NB4 (cell line): ENCODE measurements at regions not wholly inside any gene's neighbourhood (a gene's known extent, or its start where the extent isn't known, plus 50 kb on each side); places are given as distances from the start of the nearest gene placed in this dataset.

ENCODE experiments used
- DNase-seq: peaks from one replicate; pipeline ENCODE4 v3.0.0; 2010; ENCODE audit warnings: low read depth
- H3K4me3 ChIP-seq: one replicate; pipeline ENCODE4 v1.5.1; 2011; ENCODE audit warnings: mild to moderate bottlenecking, low read depth, low read length, moderate library complexity
- MYC ChIP-seq: IDR thresholded peaks from 2 replicates; pipeline ENCODE4 v1.6.1; 2011; ENCODE audit warnings: low read depth, low read length
- POLR2A ChIP-seq: IDR thresholded peaks from 2 replicates; pipeline ENCODE4 v1.6.1; 2011; ENCODE audit warnings: mild to moderate bottlenecking; ENCODE audit not compliant: insufficient read length; ENCODE audit errors: extremely low read depth
- TF ChIP-seq, protein P1 (sequence below): IDR thresholded peaks from one replicate; pipeline ENCODE4 v1.5.1; 2012; ENCODE audit warnings: low read depth, low read length
- TF ChIP-seq, protein P2 (sequence below): IDR thresholded peaks from 2 replicates; pipeline ENCODE4 v1.6.1; 2011; ENCODE audit warnings: low read depth, low read length

DNA sequence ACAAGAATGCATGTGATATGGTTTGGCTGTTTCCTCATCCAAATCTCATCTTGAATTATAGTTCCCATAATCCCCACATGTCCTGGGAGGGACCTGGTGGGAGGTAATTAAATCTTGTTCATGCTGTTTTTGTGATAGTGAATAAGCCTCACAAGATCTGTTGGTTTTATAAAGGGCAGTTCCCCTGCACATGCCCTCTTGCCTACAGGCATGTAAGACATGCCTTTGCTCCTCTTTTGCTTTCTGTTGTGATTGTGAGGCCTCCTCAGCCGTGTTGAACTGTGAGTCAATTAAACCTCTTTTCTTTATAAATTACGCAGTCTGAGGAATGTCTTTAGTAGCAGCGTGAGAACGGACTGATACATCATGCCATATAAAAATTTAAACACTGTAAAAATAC is 1537.0 kb downstream of the OTOL1 start:
- no peak overlapping the region for H3K4me3 ChIP-seq
- no peak for DNase-seq
- no peak for TF ChIP-seq POLR2A
- TF ChIP-seq, protein P1, sequence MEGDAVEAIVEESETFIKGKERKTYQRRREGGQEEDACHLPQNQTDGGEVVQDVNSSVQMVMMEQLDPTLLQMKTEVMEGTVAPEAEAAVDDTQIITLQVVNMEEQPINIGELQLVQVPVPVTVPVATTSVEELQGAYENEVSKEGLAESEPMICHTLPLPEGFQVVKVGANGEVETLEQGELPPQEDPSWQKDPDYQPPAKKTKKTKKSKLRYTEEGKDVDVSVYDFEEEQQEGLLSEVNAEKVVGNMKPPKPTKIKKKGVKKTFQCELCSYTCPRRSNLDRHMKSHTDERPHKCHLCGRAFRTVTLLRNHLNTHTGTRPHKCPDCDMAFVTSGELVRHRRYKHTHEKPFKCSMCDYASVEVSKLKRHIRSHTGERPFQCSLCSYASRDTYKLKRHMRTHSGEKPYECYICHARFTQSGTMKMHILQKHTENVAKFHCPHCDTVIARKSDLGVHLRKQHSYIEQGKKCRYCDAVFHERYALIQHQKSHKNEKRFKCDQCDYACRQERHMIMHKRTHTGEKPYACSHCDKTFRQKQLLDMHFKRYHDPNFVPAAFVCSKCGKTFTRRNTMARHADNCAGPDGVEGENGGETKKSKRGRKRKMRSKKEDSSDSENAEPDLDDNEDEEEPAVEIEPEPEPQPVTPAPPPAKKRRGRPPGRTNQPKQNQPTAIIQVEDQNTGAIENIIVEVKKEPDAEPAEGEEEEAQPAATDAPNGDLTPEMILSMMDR: no peak
- no peak for TF ChIP-seq MYC
- TF ChIP-seq, protein P2, sequence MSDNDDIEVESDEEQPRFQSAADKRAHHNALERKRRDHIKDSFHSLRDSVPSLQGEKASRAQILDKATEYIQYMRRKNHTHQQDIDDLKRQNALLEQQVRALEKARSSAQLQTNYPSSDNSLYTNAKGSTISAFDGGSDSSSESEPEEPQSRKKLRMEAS: no peak

DNA sequence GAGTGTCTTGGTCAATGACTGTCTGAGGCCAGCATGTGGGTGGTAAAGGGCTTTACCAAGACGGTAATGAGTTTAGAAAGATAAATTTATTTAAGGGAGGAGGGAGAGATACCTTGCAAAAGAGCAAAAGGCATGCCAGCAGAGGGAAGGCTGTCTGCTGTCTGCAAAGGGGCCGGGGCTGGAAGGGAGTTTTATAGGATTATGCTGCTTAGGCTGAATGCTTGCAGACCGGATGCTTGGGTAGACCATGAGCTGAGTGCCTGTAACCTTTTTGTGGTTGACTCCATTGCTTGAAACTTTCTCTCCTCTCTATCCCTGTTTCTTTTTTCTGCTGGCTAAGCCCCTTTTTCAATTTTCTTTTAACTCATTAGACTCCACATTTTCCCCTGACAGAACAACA is 1543.0 kb downstream of the OTOL1 start:
- TF ChIP-seq, protein P1: no peak
- TF ChIP-seq, protein P2: no peak
- no peak for TF ChIP-seq MYC
- no peak for TF ChIP-seq POLR2A
- no peak overlapping the region for H3K4me3 ChIP-seq
- no peak for DNase-seq

DNA sequence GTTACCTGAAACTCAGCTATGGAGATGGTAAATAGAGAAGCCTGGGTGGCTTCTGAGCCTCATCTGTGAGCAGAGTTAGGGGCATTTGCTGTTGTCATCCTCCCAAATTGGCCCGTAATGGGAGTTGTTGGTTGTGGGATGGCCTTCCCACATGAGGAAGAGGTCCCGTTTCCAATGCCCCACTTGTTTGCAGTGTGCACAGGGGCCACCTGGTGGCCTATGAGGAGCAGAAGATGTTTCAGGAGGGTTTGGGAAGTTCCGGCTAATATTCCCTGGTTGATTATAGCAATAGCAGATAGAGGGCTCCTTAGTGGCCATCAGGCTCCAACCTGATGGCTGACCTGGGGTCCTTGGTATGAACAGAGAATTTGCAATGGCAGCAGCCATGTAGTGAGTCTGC is 1546.5 kb downstream of the OTOL1 start:
- no peak overlapping the region for H3K4me3 ChIP-seq
- DNase-seq: no peak
- TF ChIP-seq, protein P2: no peak
- TF ChIP-seq, protein P1: no peak
- TF ChIP-seq POLR2A: no peak
- no peak for TF ChIP-seq MYC

DNA sequence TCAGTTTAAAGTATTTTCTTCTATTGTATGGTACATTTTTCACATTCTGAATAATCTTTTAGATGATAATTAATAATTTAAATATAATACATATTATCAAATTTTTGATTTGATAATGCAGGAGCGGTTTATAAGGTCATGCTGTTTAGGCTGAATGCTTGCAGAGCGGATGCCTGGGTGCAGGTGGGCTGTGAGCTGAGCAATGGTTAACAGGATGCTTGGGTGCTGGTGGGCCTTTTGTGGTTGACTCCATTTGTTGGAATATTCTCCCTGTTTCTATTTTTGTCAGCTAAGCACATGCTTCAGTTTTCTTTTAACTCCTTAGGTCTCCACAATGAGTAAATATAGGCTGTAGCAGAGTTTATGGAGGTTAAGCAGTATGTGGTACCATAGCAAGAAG is 1549.3 kb downstream of the OTOL1 start:
- no peak for DNase-seq
- TF ChIP-seq, protein P2: no peak
- TF ChIP-seq, protein P1: no peak
- TF ChIP-seq MYC: no peak
- TF ChIP-seq POLR2A: no peak
- H3K4me3 ChIP-seq: no peak overlapping the region

DNA sequence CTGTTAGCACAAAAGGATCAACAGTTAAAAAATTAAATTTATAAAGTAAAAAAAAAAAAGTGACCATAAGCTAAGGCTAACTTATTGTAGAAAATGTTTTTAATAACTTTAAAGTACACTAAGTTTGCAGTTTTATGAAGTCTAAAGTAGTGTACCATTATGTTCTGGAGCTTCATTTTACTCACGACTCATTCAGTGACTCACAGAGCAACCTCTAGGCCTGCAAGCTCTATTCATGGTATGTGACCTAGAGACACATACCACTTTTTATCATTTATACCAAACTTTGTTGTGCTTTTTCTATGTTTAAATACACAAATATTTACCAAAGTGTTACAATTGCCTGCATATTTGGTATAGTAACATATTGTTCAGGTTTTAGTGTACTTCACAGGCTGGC is 1552.3 kb downstream of the OTOL1 start:
- no peak overlapping the region for H3K4me3 ChIP-seq
- no peak for DNase-seq
- TF ChIP-seq POLR2A (no peak), MYC (no peak)
- TF ChIP-seq, protein P1: no peak
- TF ChIP-seq, protein P2: no peak

DNA sequence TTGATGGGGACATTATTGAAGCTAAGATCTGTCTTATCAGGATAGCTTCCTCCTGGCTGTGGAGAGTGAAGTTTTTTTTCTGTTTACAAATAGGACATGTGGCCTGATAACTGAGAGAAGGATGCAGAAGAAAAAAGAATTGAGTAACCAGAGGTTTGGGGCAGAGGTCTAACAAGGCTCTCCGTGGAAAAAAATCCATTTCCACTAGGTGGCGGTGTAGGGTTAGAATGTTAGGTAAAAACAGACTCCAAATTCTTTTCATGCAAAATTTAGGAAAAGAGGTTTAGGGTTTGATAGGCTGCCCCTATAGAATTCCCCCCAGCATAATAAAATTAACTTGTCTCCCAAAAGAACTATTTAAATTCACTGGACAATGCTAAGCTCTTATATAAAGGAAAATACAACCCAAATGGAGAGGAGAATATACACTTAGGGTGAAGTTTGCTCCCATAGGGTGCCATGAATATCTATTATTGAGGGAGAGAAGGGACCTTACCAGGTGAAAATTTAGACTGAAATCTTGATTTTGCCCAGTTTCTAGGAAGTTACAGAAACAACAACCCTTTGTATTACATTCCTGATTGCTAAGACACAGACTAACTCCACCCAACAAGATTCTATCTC is 1560.4 kb downstream of the OTOL1 start:
- DNase-seq: peak; percentile 51
- TF ChIP-seq MYC: no peak
- TF ChIP-seq, protein P1: peak; percentile 50
- H3K4me3 ChIP-seq: no peak overlapping the region
